NB4 (cell line): ENCODE measurements at regions not wholly inside any gene's neighbourhood (a gene's known extent, or its start where the extent isn't known, plus 50 kb on each side); places are given as distances from the start of the nearest gene placed in this dataset.

Experiments used
- DNase-seq: peaks from one replicate; pipeline ENCODE4 v3.0.0; 2010; ENCODE audit warnings: low read depth
- H3K4me3 ChIP-seq: one replicate; pipeline ENCODE4 v1.5.1; 2011; ENCODE audit warnings: mild to moderate bottlenecking, low read depth, low read length, moderate library complexity
- CTCF ChIP-seq: IDR thresholded peaks from one replicate; pipeline ENCODE4 v1.5.1; 2012; ENCODE audit warnings: low read depth, low read length
- MAX ChIP-seq: IDR thresholded peaks from 2 replicates; pipeline ENCODE4 v1.6.1; 2011; ENCODE audit warnings: low read depth, low read length
- MYC ChIP-seq: IDR thresholded peaks from 2 replicates; pipeline ENCODE4 v1.6.1; 2011; ENCODE audit warnings: low read depth, low read length
- POLR2A ChIP-seq: IDR thresholded peaks from 2 replicates; pipeline ENCODE4 v1.6.1; 2011; ENCODE audit warnings: mild to moderate bottlenecking; ENCODE audit not compliant: insufficient read length; ENCODE audit errors: extremely low read depth

DNA sequence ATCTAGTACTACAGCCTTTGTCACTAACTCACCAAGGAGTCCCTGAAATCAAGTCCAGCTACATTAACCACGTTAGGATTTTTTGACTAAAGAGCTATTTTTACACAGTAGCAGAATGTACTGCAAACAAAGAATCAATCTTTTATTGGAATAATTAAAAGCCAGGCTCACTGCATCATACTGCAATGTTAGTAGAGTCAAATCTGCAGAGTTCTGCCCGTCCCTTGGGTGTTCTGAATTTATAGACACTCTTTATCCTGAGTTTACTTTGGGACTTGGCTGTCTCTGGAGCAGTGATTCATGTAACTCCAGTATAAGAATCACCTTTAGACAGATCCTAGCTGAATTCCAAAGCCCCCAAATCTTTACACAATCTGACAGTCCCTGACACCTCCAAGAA lies 127.9 kb upstream of the THSD7B start:
- no peak for TF ChIP-seq MYC
- TF ChIP-seq CTCF: no peak
- TF ChIP-seq MAX: no peak
- no peak for TF ChIP-seq POLR2A
- no peak overlapping the region for H3K4me3 ChIP-seq
- no peak for DNase-seq

DNA sequence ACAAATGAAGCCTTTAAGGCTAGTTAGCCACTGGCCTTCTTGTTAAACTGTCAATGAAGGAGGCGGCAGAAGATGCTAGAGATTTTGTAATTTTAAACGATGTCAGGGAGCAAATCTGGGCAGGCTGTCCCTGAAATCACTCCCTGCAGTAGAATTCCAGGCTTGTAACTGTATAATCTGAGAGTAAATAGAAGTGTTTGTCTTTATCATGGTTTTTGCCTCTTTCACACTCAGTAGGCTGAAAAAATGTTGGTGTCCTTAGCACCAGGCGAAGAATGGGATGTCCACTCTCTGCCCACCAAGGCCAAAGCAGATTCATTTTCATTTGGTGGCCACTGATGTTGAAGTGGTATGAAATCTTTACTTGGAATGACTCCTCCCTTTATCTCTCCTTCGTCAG lies 136.9 kb upstream of the THSD7B start:
- TF ChIP-seq MYC (no peak), MAX (no peak), CTCF (no peak), POLR2A (no peak)
- H3K4me3 ChIP-seq: no peak overlapping the region
- DNase-seq: no peak

DNA sequence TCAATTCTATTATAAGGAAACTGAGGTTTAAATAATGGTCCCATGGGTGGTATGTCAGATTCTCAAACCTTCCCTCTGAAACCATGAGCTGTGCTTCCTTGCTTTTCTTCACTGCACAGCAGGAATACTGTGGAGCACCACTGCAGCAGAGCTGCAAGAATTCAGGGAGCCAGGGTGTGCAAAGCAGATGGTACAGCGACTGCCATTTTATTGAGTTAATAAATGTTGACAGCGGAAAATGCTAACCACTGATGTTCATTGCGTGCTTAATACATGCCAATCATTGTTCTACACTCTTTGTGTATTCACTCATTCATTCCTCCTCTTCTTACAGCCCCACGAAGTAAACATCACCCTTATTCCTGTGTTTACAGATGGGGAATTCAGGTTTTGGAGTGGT lies 152.2 kb upstream of the THSD7B start:
- no peak overlapping the region for H3K4me3 ChIP-seq
- no peak for TF ChIP-seq POLR2A
- no peak for TF ChIP-seq MYC
- no peak for TF ChIP-seq MAX
- no peak for TF ChIP-seq CTCF
- DNase-seq: no peak

DNA sequence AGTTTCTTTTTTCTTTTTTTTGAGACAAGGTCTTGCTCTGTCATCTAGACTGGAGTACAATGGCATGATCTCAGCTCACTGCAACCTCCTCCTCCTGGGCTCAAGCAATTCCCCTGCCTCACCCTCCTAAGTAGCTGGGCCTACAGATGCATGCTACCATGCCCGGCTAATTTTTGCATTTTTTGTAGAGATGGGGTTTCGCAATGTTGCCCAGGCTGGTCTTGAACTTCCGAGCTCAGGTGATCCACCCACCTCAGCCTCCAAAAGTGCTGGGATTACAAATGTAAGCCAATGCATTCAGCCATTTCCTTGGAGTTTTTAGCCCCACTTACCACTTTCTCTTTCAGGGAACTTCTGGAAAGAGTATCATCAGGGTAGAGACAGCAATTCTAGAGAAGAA lies 153.3 kb upstream of the THSD7B start:
- TF ChIP-seq POLR2A: no peak
- no peak for TF ChIP-seq MYC
- no peak for TF ChIP-seq MAX
- no peak for TF ChIP-seq CTCF
- H3K4me3 ChIP-seq: no peak overlapping the region
- DNase-seq: no peak

DNA sequence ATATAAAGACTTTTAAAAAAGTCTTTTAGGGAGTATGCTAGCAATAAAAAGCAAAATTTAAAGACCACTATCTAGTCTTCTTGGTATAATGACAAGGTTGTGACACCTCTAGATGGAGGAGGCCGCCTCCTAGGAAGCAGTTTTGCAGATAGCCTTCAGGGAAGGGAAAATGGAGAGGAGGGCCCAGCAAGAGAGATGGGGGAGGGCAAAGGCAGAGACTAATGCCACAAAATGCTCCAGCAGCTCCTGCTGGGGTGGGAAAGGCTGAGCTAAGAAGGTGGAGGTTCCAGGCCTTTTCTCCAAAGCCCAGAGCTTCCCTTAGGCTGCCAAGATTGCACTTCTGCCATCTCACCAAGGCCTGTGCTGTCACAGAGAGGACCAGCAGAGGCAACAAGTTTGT lies 153.9 kb upstream of the THSD7B start:
- no peak overlapping the region for H3K4me3 ChIP-seq
- TF ChIP-seq MAX (no peak), MYC (no peak), CTCF (no peak), POLR2A (no peak)
- no peak for DNase-seq

GRCh38 chr2:136582628-136583205 lies 182.6 kb upstream of the THSD7B start:
- TF ChIP-seq CTCF (no peak), MAX (peak; percentile 69), MYC (peak; percentile 51)
- H3K4me3 ChIP-seq: no peak overlapping the region
- peak; percentile 54 for DNase-seq
